SK-N-SH treated with all-trans-retinoic acid at 6 μM for 48 hours (cell line): ENCODE measurements at regions not wholly inside any gene's neighbourhood (a gene's known extent, or its start where the extent isn't known, plus 50 kb on each side); places are given as distances from the start of the nearest gene placed in this dataset.
"Not testable (repeated sequence)": the region's sequence is repeated elsewhere in the genome, so short reads cannot be mapped to it uniquely, and the experiment has no call there.

ENCODE experiments used
- ATAC-seq: fragments of 200-7000 bp; cut with Tn5 transposase; 3 replicates; pipeline ENCODE4 v1.9.1; 2020; ENCODE audit warnings: mild to moderate bottlenecking, moderate library complexity
- ARNTL ChIP-seq: fragments of 450-650 bp; formaldehyde crosslinking; IDR thresholded peaks from 2 replicates; pipeline ENCODE4 v1.5.0; 2020; ENCODE audit warnings: low read depth, mild to moderate bottlenecking, moderate library complexity, borderline replicate concordance
- BACH2 ChIP-seq: fragments of 250-450 bp; sonication (Bioruptor Pico); IDR thresholded peaks from 2 replicates; pipeline ENCODE4 v1.9.0; 2021; ENCODE audit warnings: mild to moderate bottlenecking, borderline replicate concordance
- CSDC2 ChIP-seq: fragments of 250-450 bp; sonication (Bioruptor Pico); IDR thresholded peaks from 2 replicates; pipeline ENCODE4 v1.5.0; 2020; ENCODE audit warnings: mild to moderate bottlenecking, moderate library complexity
- ESRRG ChIP-seq: fragments of 250-450 bp; sonication (Bioruptor Pico); IDR thresholded peaks from 2 replicates; pipeline ENCODE4 v1.6.1; 2021; ENCODE audit warnings: mild to moderate bottlenecking
- GLIS3 ChIP-seq: fragments of 250-450 bp; sonication (Bioruptor Pico); IDR thresholded peaks from 2 replicates; pipeline ENCODE4 v1.5.0; 2020; ENCODE audit warnings: mild to moderate bottlenecking, moderate library complexity
- ISL1 ChIP-seq: fragments of 250-450 bp; sonication (Bioruptor Pico); IDR thresholded peaks from 2 replicates; pipeline ENCODE4 v2.1.2; 2022; ENCODE audit warnings: mild to moderate bottlenecking, moderate library complexity
- OSR1 ChIP-seq: fragments of 250-450 bp; sonication (Bioruptor Pico); IDR thresholded peaks from 2 replicates; pipeline ENCODE4 v1.8.0; 2022; ENCODE audit warnings: moderate library complexity, mild to moderate bottlenecking, inconsistent platforms
- RARB ChIP-seq: fragments of 250-450 bp; sonication (Bioruptor Pico); IDR thresholded peaks from 2 replicates; pipeline ENCODE4 v1.8.0; 2021; ENCODE audit warnings: mild to moderate bottlenecking, moderate library complexity
- TCF4 ChIP-seq: fragments of 250-450 bp; sonication (Bioruptor Pico); IDR thresholded peaks from 2 replicates; pipeline ENCODE4 v1.8.0; 2021; ENCODE audit warnings: mild to moderate bottlenecking, moderate library complexity, borderline replicate concordance
- TOX ChIP-seq: fragments of 250-450 bp; sonication (Bioruptor Pico); IDR thresholded peaks from 2 replicates; pipeline ENCODE4 v1.8.0; 2021; ENCODE audit warnings: mild to moderate bottlenecking, moderate library complexity, borderline replicate concordance
- ZC3H10 ChIP-seq: fragments of 250-450 bp; sonication (Bioruptor Pico); IDR thresholded peaks from 2 replicates; pipeline ENCODE4 v1.5.1; 2021; ENCODE audit warnings: mild to moderate bottlenecking, moderate library complexity
- ZFP30 ChIP-seq: fragments of 450-650 bp; formaldehyde crosslinking; IDR thresholded peaks from 2 replicates; pipeline ENCODE4 v1.5.0; 2022; ENCODE audit warnings: mild to moderate bottlenecking, moderate library complexity
- ZNF565 ChIP-seq: fragments of 450-650 bp; formaldehyde crosslinking; conservative IDR thresholded peaks from 2 replicates; pipeline ENCODE4 v1.5.0; 2020; ENCODE audit warnings: low read depth, mild to moderate bottlenecking, moderate library complexity
- ZNF8 ChIP-seq: fragments of 450-650 bp; formaldehyde crosslinking; IDR thresholded peaks from 2 replicates; pipeline ENCODE4 v1.5.0; 2020; ENCODE audit warnings: mild to moderate bottlenecking, moderate library complexity
- TF ChIP-seq, protein P1 (sequence below): fragments of 250-450 bp; sonication (Bioruptor Pico); IDR thresholded peaks from 2 replicates; pipeline ENCODE4 v1.5.1; 2021; ENCODE audit warnings: mild to moderate bottlenecking, moderate library complexity
- TF ChIP-seq, protein P2 (sequence below): fragments of 250-450 bp; sonication (Bioruptor Pico); IDR thresholded peaks from 2 replicates; pipeline ENCODE4 v1.5.0; 2020; ENCODE audit warnings: mild to moderate bottlenecking, moderate library complexity
- TF ChIP-seq, protein P3 (sequence below): fragments of 250-450 bp; sonication (Bioruptor Pico); IDR thresholded peaks from 2 replicates; pipeline ENCODE4 v1.8.0; 2020; ENCODE audit warnings: mild to moderate bottlenecking, moderate library complexity, borderline replicate concordance
- TF ChIP-seq, protein P4 (sequence below): fragments of 250-450 bp; sonication (Bioruptor Pico); IDR thresholded peaks from 2 replicates; pipeline ENCODE4 v1.8.0; 2021; ENCODE audit warnings: low read depth, mild to moderate bottlenecking, moderate library complexity, borderline replicate concordance
- TF ChIP-seq, protein P5 (sequence below): fragments of 250-450 bp; sonication (Bioruptor Pico); IDR thresholded peaks from 2 replicates; pipeline ENCODE4 v1.5.1; 2020; ENCODE audit warnings: low read depth, mild to moderate bottlenecking, moderate library complexity

DNA sequence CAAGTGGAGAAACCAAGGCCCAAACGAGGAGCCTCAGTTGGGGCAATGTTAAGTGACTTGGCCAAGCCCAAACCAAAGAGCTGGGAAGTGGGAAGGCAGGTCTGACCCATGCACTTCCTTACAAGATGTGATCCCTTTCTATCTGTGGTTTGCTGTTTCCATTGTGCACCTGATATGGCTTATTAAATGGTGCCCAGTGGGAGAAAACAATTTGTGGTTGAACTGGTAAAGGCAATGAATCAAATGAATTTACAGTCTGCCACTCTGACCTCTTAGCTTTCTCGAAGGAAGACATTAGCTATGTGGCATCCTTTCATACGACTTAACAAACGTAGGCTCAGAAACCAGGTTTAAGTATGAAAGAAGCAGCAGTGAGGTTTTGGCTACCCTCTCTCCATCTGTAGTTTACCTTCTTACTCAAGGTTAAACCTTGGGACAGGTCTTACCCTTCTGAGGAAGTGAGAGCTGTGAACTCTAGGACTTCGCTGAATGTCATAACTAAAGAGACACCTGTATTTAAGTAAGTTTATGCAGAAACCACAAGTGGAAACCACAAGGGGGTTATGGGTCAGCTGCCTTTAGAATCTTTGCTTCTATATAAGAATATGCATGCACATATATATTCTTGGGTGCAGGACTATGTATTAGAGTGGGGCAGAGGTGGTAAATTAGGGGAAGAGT lies 100.5 kb upstream of the SPATA31D4 start (continued):
- TF ChIP-seq, protein P1, sequence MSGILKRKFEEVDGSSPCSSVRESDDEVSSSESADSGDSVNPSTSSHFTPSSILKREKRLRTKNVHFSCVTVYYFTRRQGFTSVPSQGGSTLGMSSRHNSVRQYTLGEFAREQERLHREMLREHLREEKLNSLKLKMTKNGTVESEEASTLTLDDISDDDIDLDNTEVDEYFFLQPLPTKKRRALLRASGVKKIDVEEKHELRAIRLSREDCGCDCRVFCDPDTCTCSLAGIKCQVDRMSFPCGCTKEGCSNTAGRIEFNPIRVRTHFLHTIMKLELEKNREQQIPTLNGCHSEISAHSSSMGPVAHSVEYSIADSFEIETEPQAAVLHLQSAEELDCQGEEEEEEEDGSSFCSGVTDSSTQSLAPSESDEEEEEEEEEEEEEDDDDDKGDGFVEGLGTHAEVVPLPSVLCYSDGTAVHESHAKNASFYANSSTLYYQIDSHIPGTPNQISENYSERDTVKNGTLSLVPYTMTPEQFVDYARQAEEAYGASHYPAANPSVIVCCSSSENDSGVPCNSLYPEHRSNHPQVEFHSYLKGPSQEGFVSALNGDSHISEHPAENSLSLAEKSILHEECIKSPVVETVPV (CRISPR knock-in tag), result no peak
- TF ChIP-seq ZC3H10, result no peak

DNA sequence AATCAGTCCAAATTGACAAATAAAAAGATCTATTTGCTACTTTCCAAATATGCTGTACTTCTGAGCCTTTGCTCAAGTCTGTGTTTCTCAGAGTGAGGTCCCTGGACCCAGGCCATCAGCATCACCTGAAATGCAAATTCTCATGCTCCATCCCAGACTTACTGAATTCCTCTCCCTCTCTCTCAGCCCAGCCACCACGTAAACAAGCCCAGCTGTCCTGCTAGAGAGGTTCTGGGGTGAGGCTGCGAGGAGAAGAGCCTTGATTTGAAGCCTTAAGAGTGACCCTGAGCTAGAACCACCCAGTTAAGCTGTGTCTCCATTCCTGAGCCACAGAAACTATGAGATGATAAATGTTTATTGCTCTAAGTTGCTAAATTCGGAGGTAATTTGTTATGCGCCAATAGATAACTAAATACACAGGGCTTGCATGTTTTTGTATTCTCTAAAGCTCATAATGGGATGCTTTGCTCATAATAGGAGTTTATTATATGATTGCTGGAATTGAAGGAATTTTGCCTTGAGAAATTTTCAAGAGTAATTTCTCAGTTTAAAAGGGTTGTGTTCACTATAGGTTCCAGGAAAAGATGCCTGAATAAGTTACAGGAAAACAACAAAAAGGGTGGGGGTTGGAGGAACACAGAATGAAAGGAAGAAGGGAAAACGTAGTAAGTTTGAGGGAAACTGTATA lies 98.9 kb upstream of the SPATA31D4 start:
- no peak for ATAC-seq
- TF ChIP-seq TOX (CRISPR knock-in tag) (no peak), TCF4 (CRISPR knock-in tag) (no peak), ZNF565 (CRISPR knock-in tag) (no peak), OSR1 (no peak), CSDC2 (CRISPR knock-in tag) (no peak), BACH2 (no peak), ARNTL (CRISPR knock-in tag) (no peak), GLIS3 (CRISPR knock-in tag) (no peak), ZC3H10 (no peak)
- TF ChIP-seq, protein P2, sequence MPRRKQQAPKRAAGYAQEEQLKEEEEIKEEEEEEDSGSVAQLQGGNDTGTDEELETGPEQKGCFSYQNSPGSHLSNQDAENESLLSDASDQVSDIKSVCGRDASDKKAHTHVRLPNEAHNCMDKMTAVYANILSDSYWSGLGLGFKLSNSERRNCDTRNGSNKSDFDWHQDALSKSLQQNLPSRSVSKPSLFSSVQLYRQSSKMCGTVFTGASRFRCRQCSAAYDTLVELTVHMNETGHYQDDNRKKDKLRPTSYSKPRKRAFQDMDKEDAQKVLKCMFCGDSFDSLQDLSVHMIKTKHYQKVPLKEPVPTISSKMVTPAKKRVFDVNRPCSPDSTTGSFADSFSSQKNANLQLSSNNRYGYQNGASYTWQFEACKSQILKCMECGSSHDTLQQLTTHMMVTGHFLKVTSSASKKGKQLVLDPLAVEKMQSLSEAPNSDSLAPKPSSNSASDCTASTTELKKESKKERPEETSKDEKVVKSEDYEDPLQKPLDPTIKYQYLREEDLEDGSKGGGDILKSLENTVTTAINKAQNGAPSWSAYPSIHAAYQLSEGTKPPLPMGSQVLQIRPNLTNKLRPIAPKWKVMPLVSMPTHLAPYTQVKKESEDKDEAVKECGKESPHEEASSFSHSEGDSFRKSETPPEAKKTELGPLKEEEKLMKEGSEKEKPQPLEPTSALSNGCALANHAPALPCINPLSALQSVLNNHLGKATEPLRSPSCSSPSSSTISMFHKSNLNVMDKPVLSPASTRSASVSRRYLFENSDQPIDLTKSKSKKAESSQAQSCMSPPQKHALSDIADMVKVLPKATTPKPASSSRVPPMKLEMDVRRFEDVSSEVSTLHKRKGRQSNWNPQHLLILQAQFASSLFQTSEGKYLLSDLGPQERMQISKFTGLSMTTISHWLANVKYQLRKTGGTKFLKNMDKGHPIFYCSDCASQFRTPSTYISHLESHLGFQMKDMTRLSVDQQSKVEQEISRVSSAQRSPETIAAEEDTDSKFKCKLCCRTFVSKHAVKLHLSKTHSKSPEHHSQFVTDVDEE (CRISPR knock-in tag), result no peak
- TF ChIP-seq, protein P3, sequence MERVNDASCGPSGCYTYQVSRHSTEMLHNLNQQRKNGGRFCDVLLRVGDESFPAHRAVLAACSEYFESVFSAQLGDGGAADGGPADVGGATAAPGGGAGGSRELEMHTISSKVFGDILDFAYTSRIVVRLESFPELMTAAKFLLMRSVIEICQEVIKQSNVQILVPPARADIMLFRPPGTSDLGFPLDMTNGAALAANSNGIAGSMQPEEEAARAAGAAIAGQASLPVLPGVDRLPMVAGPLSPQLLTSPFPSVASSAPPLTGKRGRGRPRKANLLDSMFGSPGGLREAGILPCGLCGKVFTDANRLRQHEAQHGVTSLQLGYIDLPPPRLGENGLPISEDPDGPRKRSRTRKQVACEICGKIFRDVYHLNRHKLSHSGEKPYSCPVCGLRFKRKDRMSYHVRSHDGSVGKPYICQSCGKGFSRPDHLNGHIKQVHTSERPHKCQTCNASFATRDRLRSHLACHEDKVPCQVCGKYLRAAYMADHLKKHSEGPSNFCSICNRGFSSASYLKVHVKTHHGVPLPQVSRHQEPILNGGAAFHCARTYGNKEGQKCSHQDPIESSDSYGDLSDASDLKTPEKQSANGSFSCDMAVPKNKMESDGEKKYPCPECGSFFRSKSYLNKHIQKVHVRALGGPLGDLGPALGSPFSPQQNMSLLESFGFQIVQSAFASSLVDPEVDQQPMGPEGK (CRISPR knock-in tag), result no peak
- TF ChIP-seq, protein P4, sequence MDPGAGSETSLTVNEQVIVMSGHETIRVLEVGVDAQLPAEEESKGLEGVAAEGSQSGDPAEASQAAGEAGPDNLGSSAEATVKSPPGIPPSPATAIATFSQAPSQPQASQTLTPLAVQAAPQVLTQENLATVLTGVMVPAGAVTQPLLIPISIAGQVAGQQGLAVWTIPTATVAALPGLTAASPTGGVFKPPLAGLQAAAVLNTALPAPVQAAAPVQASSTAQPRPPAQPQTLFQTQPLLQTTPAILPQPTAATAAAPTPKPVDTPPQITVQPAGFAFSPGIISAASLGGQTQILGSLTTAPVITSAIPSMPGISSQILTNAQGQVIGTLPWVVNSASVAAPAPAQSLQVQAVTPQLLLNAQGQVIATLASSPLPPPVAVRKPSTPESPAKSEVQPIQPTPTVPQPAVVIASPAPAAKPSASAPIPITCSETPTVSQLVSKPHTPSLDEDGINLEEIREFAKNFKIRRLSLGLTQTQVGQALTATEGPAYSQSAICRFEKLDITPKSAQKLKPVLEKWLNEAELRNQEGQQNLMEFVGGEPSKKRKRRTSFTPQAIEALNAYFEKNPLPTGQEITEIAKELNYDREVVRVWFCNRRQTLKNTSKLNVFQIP, result no peak
- TF ChIP-seq, all 23 proteins: peak for 0

DNA sequence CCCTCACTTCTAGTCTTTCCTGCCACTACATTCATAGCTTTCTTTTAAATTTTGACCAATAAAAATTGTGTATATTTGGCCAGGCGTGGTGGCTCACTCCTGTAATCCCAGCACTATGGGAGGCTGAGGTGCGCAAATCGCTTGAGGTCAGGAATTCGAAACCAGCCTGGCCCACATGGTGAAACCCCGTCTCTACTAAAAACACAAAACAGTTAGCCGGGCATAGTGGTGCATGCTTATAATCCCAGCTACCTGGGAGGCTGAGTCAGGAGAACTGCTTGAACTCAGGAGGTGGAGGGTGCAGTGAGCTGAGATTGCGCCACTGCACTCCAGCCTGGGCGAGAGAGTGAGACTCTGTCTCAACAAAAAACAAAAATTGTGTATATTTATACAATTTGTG lies 97.8 kb upstream of the SPATA31D4 start:
- not testable (repeated sequence) for ATAC-seq

DNA sequence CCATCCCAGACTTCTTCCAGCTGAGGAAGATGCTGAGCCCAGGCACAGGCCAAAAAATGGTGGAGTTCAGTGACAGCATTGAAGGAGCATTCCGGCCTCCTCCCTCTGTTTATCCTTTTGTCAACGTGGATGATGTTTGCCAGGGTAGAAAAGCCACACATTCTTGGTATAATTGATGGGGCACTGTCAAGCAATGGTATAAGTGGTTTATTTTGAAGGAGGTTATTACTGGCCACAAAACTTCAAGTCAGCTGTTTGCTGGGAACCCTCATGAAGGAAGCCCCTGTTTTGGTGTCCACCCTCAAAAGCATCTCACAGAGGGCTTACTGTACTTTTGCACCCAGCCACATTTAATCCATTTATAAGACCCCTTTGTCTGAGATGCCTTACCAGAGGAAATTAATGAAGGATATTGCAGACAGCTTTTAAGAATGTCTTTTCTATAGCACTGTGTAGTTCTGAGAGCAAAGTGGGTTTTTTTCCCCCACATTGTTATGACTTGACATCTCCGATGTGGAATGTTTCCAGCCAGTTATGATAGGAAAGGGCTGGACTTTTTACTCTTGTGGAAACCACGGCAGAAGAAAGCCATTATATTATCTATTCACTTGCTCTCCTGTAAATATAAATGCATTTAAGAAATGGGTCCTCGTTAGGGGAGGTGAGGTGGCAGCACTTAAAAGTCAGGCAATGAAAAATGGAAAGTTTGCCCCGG lies 95.5 kb upstream of the SPATA31D4 start:
- TF ChIP-seq ZNF8 (CRISPR knock-in tag) (no peak), ESRRG (CRISPR knock-in tag) (no peak), ZNF565 (CRISPR knock-in tag) (no peak), RARB (CRISPR knock-in tag) (no peak), GLIS3 (CRISPR knock-in tag) (no peak), ZC3H10 (no peak), ZFP30 (CRISPR knock-in tag) (no peak), TOX (CRISPR knock-in tag) (no peak), ISL1 (CRISPR knock-in tag) (no peak), ARNTL (CRISPR knock-in tag) (no peak), OSR1 (no peak), CSDC2 (CRISPR knock-in tag) (no peak)
- TF ChIP-seq, protein P5, sequence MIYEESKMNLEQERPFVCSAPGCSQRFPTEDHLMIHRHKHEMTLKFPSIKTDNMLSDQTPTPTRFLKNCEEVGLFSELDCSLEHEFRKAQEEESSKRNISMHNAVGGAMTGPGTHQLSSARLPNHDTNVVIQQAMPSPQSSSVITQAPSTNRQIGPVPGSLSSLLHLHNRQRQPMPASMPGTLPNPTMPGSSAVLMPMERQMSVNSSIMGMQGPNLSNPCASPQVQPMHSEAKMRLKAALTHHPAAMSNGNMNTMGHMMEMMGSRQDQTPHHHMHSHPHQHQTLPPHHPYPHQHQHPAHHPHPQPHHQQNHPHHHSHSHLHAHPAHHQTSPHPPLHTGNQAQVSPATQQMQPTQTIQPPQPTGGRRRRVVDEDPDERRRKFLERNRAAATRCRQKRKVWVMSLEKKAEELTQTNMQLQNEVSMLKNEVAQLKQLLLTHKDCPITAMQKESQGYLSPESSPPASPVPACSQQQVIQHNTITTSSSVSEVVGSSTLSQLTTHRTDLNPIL (CRISPR knock-in tag), result no peak
- TF ChIP-seq, protein P2 (CRISPR knock-in tag), result no peak
- TF ChIP-seq, protein P3 (CRISPR knock-in tag), result no peak

More for the DNA sequence above, 95.5 kb upstream of the SPATA31D4 start:
- no peak for ATAC-seq
